GM12874 (cell line): ENCODE measurements at regions not wholly inside any gene's neighbourhood (a gene's known extent, or its start where the extent isn't known, plus 50 kb on each side); places are given as distances from the start of the nearest gene placed in this dataset.

Experiments
- CTCF ChIP-seq: IDR thresholded peaks from 2 replicates; pipeline ENCODE4 v1.5.1; 2011; ENCODE audit warnings: low read depth, mild to moderate bottlenecking, control low read depth, low read length, moderate library complexity; ENCODE audit not compliant: insufficient read depth

GRCh38 chr14:58778202-58778601 lies 140.4 kb downstream of the DACT1 start:
- TF ChIP-seq CTCF = no peak

- no peak for TF ChIP-seq CTCF
These were observed 141.6 kb downstream of the DACT1 start for GRCh38 chr14:58779376-58779775.

- no peak for TF ChIP-seq CTCF
These were observed 142.4 kb downstream of the DACT1 start for GRCh38 chr14:58780185-58780584.

- TF ChIP-seq CTCF = no peak
These were observed 142.8 kb downstream of the DACT1 start for GRCh38 chr14:58780605-58781004.

- no peak for TF ChIP-seq CTCF
These were observed 144.2 kb downstream of the DACT1 start for GRCh38 chr14:58782011-58782410.

- no peak for TF ChIP-seq CTCF
These were observed 146.2 kb downstream of the DACT1 start for GRCh38 chr14:58783792-58784511.

GRCh38 chr14:58784931-58785330 lies 147.2 kb downstream of the DACT1 start:
- no peak for TF ChIP-seq CTCF
